ENCODE measurements at regions not wholly inside any gene's neighbourhood (a gene's known extent, or its start where the extent isn't known, plus 50 kb on each side); places are given as distances from the start of the nearest gene placed in this dataset.

DNA sequence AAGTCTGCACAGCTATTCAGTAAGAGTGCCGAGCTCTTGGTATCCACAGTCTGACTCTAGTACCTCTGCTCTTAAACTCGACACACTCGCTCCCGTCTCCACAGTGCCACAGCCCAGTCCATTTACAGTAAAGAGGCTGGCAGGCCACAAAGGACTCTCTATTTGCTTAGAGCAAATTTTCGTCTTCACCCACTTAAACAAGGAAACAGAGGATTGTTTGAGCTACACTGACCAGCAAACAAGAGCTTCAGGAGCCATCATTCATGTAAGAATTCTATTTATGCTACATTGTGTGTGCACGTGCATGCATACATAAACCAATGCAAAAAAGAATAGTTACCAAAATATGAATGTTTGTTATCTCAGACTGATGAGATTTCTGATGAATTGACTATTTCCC lies 290.2 kb downstream of the USP46 start:
- no peaks in the 10 kb centered on the region for H3K79me2 ChIP-seq (replicated peaks; ENCODE audit: insufficient read depth, low read length)
- no peak overlapping the region for H3K9ac ChIP-seq (ENCODE audit: low read length)
- H3K4me3 ChIP-seq (ENCODE audit: low read length): no peak overlapping the region
- H3K9me3 ChIP-seq (ENCODE audit: low read length): no peaks in the 10 kb centered on the region
- no peaks in the 10 kb centered on the region for H4K20me1 ChIP-seq (ENCODE audit: insufficient read depth)
- no peak overlapping the region for H3K27ac ChIP-seq (ENCODE audit: low read length)
- H3K36me3 ChIP-seq (ENCODE audit: insufficient read depth, low read length): no peaks in the 10 kb centered on the region
- H3F3A ChIP-seq (ENCODE audit: insufficient read depth, low read length, poor library complexity, severe bottlenecking): no peaks in the 10 kb centered on the region
- no peaks in the 10 kb centered on the region for H3K9me2 ChIP-seq (ENCODE audit: insufficient read depth, low read length)
- no peaks in the 10 kb centered on the region for H3K27me3 ChIP-seq (ENCODE audit: insufficient read depth, low read depth, low read length)
- no peak overlapping the region for H3K4me2 ChIP-seq (ENCODE audit: low read length)
- H2AFZ ChIP-seq (ENCODE audit: low read depth, low read length): no peak overlapping the region
- no peak for TF ChIP-seq RAD21 (conservative IDR thresholded peaks at IDR 0.05)
- TF ChIP-seq, protein P1, sequence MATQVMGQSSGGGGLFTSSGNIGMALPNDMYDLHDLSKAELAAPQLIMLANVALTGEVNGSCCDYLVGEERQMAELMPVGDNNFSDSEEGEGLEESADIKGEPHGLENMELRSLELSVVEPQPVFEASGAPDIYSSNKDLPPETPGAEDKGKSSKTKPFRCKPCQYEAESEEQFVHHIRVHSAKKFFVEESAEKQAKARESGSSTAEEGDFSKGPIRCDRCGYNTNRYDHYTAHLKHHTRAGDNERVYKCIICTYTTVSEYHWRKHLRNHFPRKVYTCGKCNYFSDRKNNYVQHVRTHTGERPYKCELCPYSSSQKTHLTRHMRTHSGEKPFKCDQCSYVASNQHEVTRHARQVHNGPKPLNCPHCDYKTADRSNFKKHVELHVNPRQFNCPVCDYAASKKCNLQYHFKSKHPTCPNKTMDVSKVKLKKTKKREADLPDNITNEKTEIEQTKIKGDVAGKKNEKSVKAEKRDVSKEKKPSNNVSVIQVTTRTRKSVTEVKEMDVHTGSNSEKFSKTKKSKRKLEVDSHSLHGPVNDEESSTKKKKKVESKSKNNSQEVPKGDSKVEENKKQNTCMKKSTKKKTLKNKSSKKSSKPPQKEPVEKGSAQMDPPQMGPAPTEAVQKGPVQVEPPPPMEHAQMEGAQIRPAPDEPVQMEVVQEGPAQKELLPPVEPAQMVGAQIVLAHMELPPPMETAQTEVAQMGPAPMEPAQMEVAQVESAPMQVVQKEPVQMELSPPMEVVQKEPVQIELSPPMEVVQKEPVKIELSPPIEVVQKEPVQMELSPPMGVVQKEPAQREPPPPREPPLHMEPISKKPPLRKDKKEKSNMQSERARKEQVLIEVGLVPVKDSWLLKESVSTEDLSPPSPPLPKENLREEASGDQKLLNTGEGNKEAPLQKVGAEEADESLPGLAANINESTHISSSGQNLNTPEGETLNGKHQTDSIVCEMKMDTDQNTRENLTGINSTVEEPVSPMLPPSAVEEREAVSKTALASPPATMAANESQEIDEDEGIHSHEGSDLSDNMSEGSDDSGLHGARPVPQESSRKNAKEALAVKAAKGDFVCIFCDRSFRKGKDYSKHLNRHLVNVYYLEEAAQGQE (IDR thresholded peaks at IDR 0.05; ENCODE audit: borderline replicate concordance): no peak
- TF ChIP-seq EZH2 (IDR thresholded peaks at IDR 0.05; ENCODE audit: borderline replicate concordance, insufficient read depth, low read length, poor library complexity, severe bottlenecking): no peak
- TF ChIP-seq TAF1 (IDR thresholded peaks at IDR 0.05; ENCODE audit: low read depth): no peak
- TF ChIP-seq, protein P2, sequence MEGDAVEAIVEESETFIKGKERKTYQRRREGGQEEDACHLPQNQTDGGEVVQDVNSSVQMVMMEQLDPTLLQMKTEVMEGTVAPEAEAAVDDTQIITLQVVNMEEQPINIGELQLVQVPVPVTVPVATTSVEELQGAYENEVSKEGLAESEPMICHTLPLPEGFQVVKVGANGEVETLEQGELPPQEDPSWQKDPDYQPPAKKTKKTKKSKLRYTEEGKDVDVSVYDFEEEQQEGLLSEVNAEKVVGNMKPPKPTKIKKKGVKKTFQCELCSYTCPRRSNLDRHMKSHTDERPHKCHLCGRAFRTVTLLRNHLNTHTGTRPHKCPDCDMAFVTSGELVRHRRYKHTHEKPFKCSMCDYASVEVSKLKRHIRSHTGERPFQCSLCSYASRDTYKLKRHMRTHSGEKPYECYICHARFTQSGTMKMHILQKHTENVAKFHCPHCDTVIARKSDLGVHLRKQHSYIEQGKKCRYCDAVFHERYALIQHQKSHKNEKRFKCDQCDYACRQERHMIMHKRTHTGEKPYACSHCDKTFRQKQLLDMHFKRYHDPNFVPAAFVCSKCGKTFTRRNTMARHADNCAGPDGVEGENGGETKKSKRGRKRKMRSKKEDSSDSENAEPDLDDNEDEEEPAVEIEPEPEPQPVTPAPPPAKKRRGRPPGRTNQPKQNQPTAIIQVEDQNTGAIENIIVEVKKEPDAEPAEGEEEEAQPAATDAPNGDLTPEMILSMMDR (IDR thresholded peaks at IDR 0.05; ENCODE audit: poor library complexity, severe bottlenecking): no peak
- TF ChIP-seq MXI1 (conservative IDR thresholded peaks at IDR 0.05; ENCODE audit: poor library complexity, severe bottlenecking): no peak
- TF ChIP-seq SMC3 (conservative IDR thresholded peaks at IDR 0.05; ENCODE audit: poor library complexity): no peak

DNA sequence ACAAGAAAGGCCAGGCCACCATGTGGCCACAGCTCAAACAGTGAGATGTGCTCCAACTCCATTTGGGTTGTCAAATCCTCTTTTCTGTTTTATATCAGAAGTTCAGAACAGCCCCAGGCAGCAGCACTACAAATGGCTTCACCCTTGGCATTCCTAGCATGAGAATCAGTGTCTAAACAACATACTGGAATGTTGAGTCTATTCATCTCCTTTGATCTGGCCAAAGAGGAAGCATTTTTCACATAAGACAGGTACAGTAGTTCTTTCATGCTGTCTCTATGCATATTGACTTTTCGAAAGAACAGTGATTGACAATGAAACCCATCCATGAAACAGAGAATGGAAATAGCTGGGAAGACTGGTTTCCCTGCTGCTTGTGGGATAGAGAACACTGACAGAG lies 289.5 kb downstream of the USP46 start:
- Histone ChIP-seq H2AFZ (ENCODE audit: low read depth, low read length) (no peak overlapping the region), H3K4me2 (ENCODE audit: low read length) (no peak overlapping the region), H3K36me3 (ENCODE audit: insufficient read depth, low read length) (no peaks in the 10 kb centered on the region), H3K9ac (ENCODE audit: low read length) (no peak overlapping the region), H3K9me2 (ENCODE audit: insufficient read depth, low read length) (no peaks in the 10 kb centered on the region), H3K27me3 (ENCODE audit: insufficient read depth, low read depth, low read length) (no peaks in the 10 kb centered on the region), H3F3A (ENCODE audit: insufficient read depth, low read length, poor library complexity, severe bottlenecking) (no peaks in the 10 kb centered on the region), H3K9me3 (ENCODE audit: low read length) (no peaks in the 10 kb centered on the region), H3K27ac (ENCODE audit: low read length) (no peak overlapping the region), H3K4me3 (ENCODE audit: low read length) (no peak overlapping the region), H4K20me1 (ENCODE audit: insufficient read depth) (no peaks in the 10 kb centered on the region), H3K79me2 (replicated peaks; ENCODE audit: insufficient read depth, low read length) (no peaks in the 10 kb centered on the region)
- TF ChIP-seq TAF1 (IDR thresholded peaks at IDR 0.05; ENCODE audit: low read depth) (no peak), RAD21 (conservative IDR thresholded peaks at IDR 0.05) (no peak), POLR2AphosphoS5 (IDR thresholded peaks at IDR 0.05) (no peak), SMC3 (conservative IDR thresholded peaks at IDR 0.05; ENCODE audit: poor library complexity) (no peak)
- TF ChIP-seq, protein P2 (IDR thresholded peaks at IDR 0.05; ENCODE audit: poor library complexity, severe bottlenecking): no peak

Measured in neural cell (in vitro differentiated cells).